GM12878 (cell line): ENCODE measurements at regions not wholly inside any gene's neighbourhood (a gene's known extent, or its start where the extent isn't known, plus 50 kb on each side); places are given as distances from the start of the nearest gene placed in this dataset.

Experiments used
- ATAC-seq: fragments of 200-7000 bp; cut with Tn5 transposase; 3 replicates; pipeline ENCODE4 v1.9.1; 2020; ENCODE audit warnings: mild to moderate bottlenecking, moderate library complexity
- BruUV-seq: library from RNA; stranded (reverse); fragments of 400-500 nt; replicated peaks from 2 replicates; lab custom pipeline; 2021; lab: Mats Ljungman, UMichigan
- CTCF ChIA-PET: fragments of 300-600 bp; sonication (Branson Sonifier 250); formaldehyde crosslinking; extraction: SDS; loops from one replicate; lab custom pipeline; 2021; ENCODE audit warnings: inconsistent platforms; lab: Yijun Ruan, JAX
- POLR2A ChIA-PET: fragments of 350-600 bp; formaldehyde crosslinking; extraction: SDS; loops from one replicate; lab custom pipeline; 2021; ENCODE audit warnings: inconsistent platforms; lab: Charles Lee
- RAD21 ChIA-PET: fragments of 300-600 bp; sonication (Branson Sonifier 250); formaldehyde crosslinking; loops from one replicate; lab custom pipeline; 2023; ENCODE audit warnings: antibody characterized with exemption; ENCODE audit not compliant: unreplicated experiment; lab: Charles Lee
- SMC1A ChIA-PET: fragments of 300-600 bp; sonication (Branson Sonifier 250); formaldehyde crosslinking; loops from one replicate; lab custom pipeline; 2023; ENCODE audit not compliant: unreplicated experiment, uncharacterized antibody; lab: Charles Lee
- DNase-seq: peaks from one replicate; pipeline ENCODE4 v3.0.0-alpha.2; 2011; ENCODE audit warnings: low read depth, low spot score
- FAIRE-seq: peaks from 3 replicates; lab custom pipeline; 2011; peaks lifted over from hg19 to GRCh38; lab: Jason Lieb, UNC
- H2AFZ ChIP-seq: 2 replicates; pipeline ENCODE4 v1.6.0; 2011; ENCODE audit warnings: low read depth, low read length, control low read depth; ENCODE audit not compliant: control insufficient read depth
- H3K27ac ChIP-seq: 2 replicates; pipeline ENCODE4 v1.5.1; 2011; ENCODE audit warnings: control low read depth; ENCODE audit not compliant: control insufficient read depth, insufficient read depth
- H3K27me3 ChIP-seq, 2 experiments: replicated peaks in 1 of 2; 2 replicates each; pipeline versions ENCODE4 v1.6.0 to v1.6.1; 2011; ENCODE audit warnings: low read length in 1 of 2; ENCODE audit not compliant: control insufficient read depth in 2 of 2, insufficient read depth in 2 of 2
- H3K36me3 ChIP-seq, 2 experiments: 2 replicates each; pipeline ENCODE4 v1.5.1; 2011; ENCODE audit warnings: low read length in 1 of 2; ENCODE audit not compliant: control insufficient read depth in 2 of 2, insufficient read depth in 2 of 2
- H3K4me1 ChIP-seq: 2 replicates; pipeline ENCODE4 v1.6.1; 2011; ENCODE audit warnings: mild to moderate bottlenecking, low read length, moderate library complexity, mixed read lengths; ENCODE audit not compliant: control insufficient read depth, insufficient read depth
- H3K4me2 ChIP-seq: 2 replicates; pipeline ENCODE4 v1.6.0; 2011; ENCODE audit warnings: control low read depth; ENCODE audit not compliant: control insufficient read depth, insufficient read depth
- H3K4me3 ChIP-seq: fragments of 200-600 bp; sonication (generic); 2 replicates; pipeline ENCODE4 v1.5.1; 2016
- H3K79me2 ChIP-seq: 2 replicates; pipeline ENCODE4 v1.6.0; 2011; ENCODE audit warnings: low read length; ENCODE audit not compliant: control insufficient read depth, insufficient read depth
- H3K9ac ChIP-seq: 2 replicates; pipeline ENCODE4 v1.8.0; 2011; ENCODE audit warnings: low read length, control low read depth, mixed read lengths; ENCODE audit not compliant: control insufficient read depth, insufficient read depth
- H3K9me3 ChIP-seq: replicated peaks from 3 replicates; pipeline ENCODE4 v1.5.1; 2011; ENCODE audit warnings: mild to moderate bottlenecking, low read length; ENCODE audit not compliant: control insufficient read depth, insufficient read depth
- H4K20me1 ChIP-seq: 2 replicates; pipeline ENCODE4 v1.6.0; 2011; ENCODE audit not compliant: control insufficient read depth, insufficient read depth
- BHLHE40 ChIP-seq, 2 experiments: fragments of 450-650 bp in 1 of 2; IDR thresholded peaks; 2 replicates each; pipeline ENCODE4 v1.6.1; 2011 to 2017; ENCODE audit warnings: low read depth in 2 of 2, borderline replicate concordance in 1 of 2, improper control_type of control experiment in 1 of 2, low read length in 1 of 2, mild to moderate bottlenecking in 1 of 2
- CHD2 ChIP-seq: IDR thresholded peaks from 2 replicates; pipeline ENCODE4 v1.6.1; 2011; ENCODE audit warnings: low read depth, low read length, improper control_type of control experiment, borderline replicate concordance
- ETV6 ChIP-seq, 2 experiments: fragments of 450-650 bp in 1 of 2; IDR thresholded peaks in 1 of 2; conservative IDR thresholded peaks in 1 of 2; 2 replicates each; pipeline ENCODE4 v1.6.1; 2014; ENCODE audit warnings: antibody characterized with exemption in 1 of 2, borderline replicate concordance in 1 of 2, low read depth in 1 of 2, mild to moderate bottlenecking in 1 of 2, moderate library complexity in 1 of 2
- FOXM1 ChIP-seq: IDR thresholded peaks from 2 replicates; pipeline ENCODE4 v1.6.1; 2012; ENCODE audit warnings: low read depth, mild to moderate bottlenecking, inconsistent platforms, low read length, moderate library complexity
- HDGF ChIP-seq: fragments of 450-650 bp; IDR thresholded peaks from 2 replicates; pipeline ENCODE4 v1.6.1; 2016; ENCODE audit warnings: antibody characterized with exemption
- IKZF2 ChIP-seq, 2 experiments: fragments of 450-650 bp; IDR thresholded peaks; 2 replicates each; pipeline ENCODE4 v1.6.1; 2017; ENCODE audit warnings: mild to moderate bottlenecking in 2 of 2, moderate library complexity in 2 of 2
- MXI1 ChIP-seq: fragments of 150-350 bp; IDR thresholded peaks from 2 replicates; pipeline ENCODE4 v1.6.1; 2011; ENCODE audit warnings: low read depth, mild to moderate bottlenecking, inconsistent platforms, low read length, improper control_type of control experiment
- MYB ChIP-seq: fragments of 150-350 bp; IDR thresholded peaks from 2 replicates; pipeline ENCODE4 v1.6.1; 2014; ENCODE audit warnings: mild to moderate bottlenecking, low read depth, low read length, borderline replicate concordance
- NFYB ChIP-seq: IDR thresholded peaks from 2 replicates; pipeline ENCODE4 v1.6.1; 2011; ENCODE audit warnings: low read depth, mild to moderate bottlenecking, low read length, improper control_type of control experiment, moderate library complexity; ENCODE audit not compliant: insufficient read depth
- POU2F2 ChIP-seq: IDR thresholded peaks from 3 replicates; pipeline ENCODE4 v1.6.1; 2011; ENCODE audit warnings: low read depth, mild to moderate bottlenecking, low read length, borderline replicate concordance
- RELA ChIP-seq: fragments of 450-650 bp; IDR thresholded peaks from 2 replicates; pipeline ENCODE4 v1.8.0; 2014; ENCODE audit warnings: borderline replicate concordance; ENCODE audit not compliant: partially characterized antibody
- SIN3A ChIP-seq: IDR thresholded peaks from 2 replicates; pipeline ENCODE4 v1.6.1; 2012; ENCODE audit warnings: low read depth, low read length, improper control_type of control experiment
- SIX5 ChIP-seq: IDR thresholded peaks from 2 replicates; pipeline ENCODE4 v1.6.1; 2011; ENCODE audit warnings: mild to moderate bottlenecking, low read depth, low read length, moderate library complexity; ENCODE audit not compliant: severe bottlenecking
- in situ Hi-C: fragments of 300-500 bp; cut with MboI; formaldehyde crosslinking; loops from 9 replicates; pipeline ENCODE4 v1.14.3; 2018; ENCODE audit warnings: mixed read lengths
- intact Hi-C: fragments of 100-400 bp; cut with micrococcal nuclease; formaldehyde crosslinking; loops from one replicate; pipeline ENCODE4 v1.14.2; 2022; ENCODE audit not compliant: unreplicated experiment
- TF ChIP-seq, protein P1 (sequence below): fragments of 450-650 bp; formaldehyde crosslinking; IDR thresholded peaks from 2 replicates; pipeline ENCODE4 v1.5.0; 2022; ENCODE audit warnings: mild to moderate bottlenecking, missing genetic modification characterization
- TF ChIP-seq, protein P2 (sequence below): fragments of 450-650 bp; conservative IDR thresholded peaks from 2 replicates; pipeline ENCODE4 v1.6.1; 2017; ENCODE audit warnings: mild to moderate bottlenecking, moderate library complexity
- TF ChIP-seq, protein P3 (sequence below): fragments of 150-350 bp; IDR thresholded peaks from 2 replicates; pipeline ENCODE4 v1.6.1; 2016; ENCODE audit warnings: low read depth, low read length

DNA sequence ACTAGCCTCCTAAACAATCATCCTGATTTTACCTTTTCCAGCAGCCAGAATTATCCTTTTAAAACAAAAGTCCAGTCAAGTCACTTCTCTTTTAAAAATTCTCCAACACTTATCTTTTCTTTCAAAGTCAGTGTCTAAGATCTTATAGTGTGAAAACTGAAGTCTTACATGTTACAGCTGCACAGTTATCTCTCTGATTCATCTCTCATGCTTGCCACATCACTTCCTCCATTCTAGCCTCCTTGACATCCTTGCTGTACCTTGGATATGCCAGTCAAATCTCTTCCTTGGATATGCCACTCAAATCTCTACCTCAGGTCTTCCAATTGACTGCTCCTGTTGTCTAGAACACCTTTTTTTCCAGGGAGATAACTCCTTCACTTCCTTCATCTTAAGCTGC lies 361.7 kb upstream of the FTMT start:
- Histone ChIP-seq H3K9me3 (no peaks in the 10 kb centered on the region), H3K27ac (no peak overlapping the region), H2AFZ (no peak overlapping the region), H3K4me1 (no peaks in the 10 kb centered on the region), H4K20me1 (no peaks in the 10 kb centered on the region), H3K36me3 (no peaks in the 10 kb centered on the region), H3K4me2 (no peak overlapping the region), H3K4me3 (no peak overlapping the region), H3K79me2 (no peaks in the 10 kb centered on the region), H3K9ac (no peak overlapping the region), H3K27me3 (no peaks in the 10 kb centered on the region)
- POLR2A ChIA-PET: no interaction called here
- no peak for DNase-seq
- SMC1A ChIA-PET: no interaction called here
- RAD21 ChIA-PET: no interaction called here
- no TSS peak for BruUV-seq
- intact Hi-C loops: no loop called here
- ATAC-seq: no peak
- CTCF ChIA-PET: no interaction called here
- FAIRE-seq: no peak
- in situ Hi-C loops: no loop called here
- TF ChIP-seq FOXM1 (no peak), POU2F2 (no peak), MYB (no peak), RELA (no peak), SIX5 (no peak), HDGF (no peak), IKZF2 (IDR thresholded peaks at IDR 0.05) (no peak), NFYB (no peak), MXI1 (no peak), SIN3A (no peak), CHD2 (no peak), ETV6 (conservative IDR thresholded peaks at IDR 0.05 in 1 of 2, IDR thresholded peaks at IDR 0.05 in 1 of 2; ENCODE audit: borderline replicate concordance in 1 of 2, low read depth in 1 of 2) (no peak), BHLHE40 (IDR thresholded peaks at IDR 0.05; ENCODE audit: borderline replicate concordance in 1 of 2, low read depth in 2 of 2, low read length in 1 of 2) (no peak)
- TF ChIP-seq, protein P1, sequence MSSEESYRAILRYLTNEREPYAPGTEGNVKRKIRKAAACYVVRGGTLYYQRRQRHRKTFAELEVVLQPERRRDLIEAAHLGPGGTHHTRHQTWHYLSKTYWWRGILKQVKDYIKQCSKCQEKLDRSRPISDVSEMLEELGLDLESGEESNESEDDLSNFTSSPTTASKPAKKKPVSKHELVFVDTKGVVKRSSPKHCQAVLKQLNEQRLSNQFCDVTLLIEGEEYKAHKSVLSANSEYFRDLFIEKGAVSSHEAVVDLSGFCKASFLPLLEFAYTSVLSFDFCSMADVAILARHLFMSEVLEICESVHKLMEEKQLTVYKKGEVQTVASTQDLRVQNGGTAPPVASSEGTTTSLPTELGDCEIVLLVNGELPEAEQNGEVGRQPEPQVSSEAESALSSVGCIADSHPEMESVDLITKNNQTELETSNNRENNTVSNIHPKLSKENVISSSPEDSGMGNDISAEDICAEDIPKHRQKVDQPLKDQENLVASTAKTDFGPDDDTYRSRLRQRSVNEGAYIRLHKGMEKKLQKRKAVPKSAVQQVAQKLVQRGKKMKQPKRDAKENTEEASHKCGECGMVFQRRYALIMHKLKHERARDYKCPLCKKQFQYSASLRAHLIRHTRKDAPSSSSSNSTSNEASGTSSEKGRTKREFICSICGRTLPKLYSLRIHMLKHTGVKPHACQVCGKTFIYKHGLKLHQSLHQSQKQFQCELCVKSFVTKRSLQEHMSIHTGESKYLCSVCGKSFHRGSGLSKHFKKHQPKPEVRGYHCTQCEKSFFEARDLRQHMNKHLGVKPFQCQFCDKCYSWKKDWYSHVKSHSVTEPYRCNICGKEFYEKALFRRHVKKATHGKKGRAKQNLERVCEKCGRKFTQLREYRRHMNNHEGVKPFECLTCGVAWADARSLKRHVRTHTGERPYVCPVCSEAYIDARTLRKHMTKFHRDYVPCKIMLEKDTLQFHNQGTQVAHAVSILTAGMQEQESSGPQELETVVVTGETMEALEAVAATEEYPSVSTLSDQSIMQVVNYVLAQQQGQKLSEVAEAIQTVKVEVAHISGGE (CRISPR knock-in tag): no peak
- TF ChIP-seq, protein P2, sequence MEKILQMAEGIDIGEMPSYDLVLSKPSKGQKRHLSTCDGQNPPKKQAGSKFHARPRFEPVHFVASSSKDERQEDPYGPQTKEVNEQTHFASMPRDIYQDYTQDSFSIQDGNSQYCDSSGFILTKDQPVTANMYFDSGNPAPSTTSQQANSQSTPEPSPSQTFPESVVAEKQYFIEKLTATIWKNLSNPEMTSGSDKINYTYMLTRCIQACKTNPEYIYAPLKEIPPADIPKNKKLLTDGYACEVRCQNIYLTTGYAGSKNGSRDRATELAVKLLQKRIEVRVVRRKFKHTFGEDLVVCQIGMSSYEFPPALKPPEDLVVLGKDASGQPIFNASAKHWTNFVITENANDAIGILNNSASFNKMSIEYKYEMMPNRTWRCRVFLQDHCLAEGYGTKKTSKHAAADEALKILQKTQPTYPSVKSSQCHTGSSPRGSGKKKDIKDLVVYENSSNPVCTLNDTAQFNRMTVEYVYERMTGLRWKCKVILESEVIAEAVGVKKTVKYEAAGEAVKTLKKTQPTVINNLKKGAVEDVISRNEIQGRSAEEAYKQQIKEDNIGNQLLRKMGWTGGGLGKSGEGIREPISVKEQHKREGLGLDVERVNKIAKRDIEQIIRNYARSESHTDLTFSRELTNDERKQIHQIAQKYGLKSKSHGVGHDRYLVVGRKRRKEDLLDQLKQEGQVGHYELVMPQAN: no peak
- TF ChIP-seq, protein P3, sequence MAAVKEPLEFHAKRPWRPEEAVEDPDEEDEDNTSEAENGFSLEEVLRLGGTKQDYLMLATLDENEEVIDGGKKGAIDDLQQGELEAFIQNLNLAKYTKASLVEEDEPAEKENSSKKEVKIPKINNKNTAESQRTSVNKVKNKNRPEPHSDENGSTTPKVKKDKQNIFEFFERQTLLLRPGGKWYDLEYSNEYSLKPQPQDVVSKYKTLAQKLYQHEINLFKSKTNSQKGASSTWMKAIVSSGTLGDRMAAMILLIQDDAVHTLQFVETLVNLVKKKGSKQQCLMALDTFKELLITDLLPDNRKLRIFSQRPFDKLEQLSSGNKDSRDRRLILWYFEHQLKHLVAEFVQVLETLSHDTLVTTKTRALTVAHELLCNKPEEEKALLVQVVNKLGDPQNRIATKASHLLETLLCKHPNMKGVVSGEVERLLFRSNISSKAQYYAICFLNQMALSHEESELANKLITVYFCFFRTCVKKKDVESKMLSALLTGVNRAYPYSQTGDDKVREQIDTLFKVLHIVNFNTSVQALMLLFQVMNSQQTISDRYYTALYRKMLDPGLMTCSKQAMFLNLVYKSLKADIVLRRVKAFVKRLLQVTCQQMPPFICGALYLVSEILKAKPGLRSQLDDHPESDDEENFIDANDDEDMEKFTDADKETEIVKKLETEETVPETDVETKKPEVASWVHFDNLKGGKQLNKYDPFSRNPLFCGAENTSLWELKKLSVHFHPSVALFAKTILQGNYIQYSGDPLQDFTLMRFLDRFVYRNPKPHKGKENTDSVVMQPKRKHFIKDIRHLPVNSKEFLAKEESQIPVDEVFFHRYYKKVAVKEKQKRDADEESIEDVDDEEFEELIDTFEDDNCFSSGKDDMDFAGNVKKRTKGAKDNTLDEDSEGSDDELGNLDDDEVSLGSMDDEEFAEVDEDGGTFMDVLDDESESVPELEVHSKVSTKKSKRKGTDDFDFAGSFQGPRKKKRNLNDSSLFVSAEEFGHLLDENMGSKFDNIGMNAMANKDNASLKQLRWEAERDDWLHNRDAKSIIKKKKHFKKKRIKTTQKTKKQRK: no peak
